HL-60 (cell line): ENCODE measurements at regions not wholly inside any gene's neighbourhood (a gene's known extent, or its start where the extent isn't known, plus 50 kb on each side); places are given as distances from the start of the nearest gene placed in this dataset.

Source experiments
- GABPA ChIP-seq: IDR thresholded peaks from 2 replicates; pipeline ENCODE4 v1.6.1; 2012; ENCODE audit warnings: low read depth
- POLR2AphosphoS5 ChIP-seq: IDR thresholded peaks from 2 replicates; pipeline ENCODE4 v1.6.1; 2012; ENCODE audit warnings: low read depth
- TF ChIP-seq, protein P1 (sequence below): IDR thresholded peaks from one replicate; pipeline ENCODE4 v1.5.1; 2011; ENCODE audit warnings: low read length, control low read depth, inconsistent platforms; ENCODE audit not compliant: insufficient read depth
- TF ChIP-seq, protein P2 (sequence below): IDR thresholded peaks from 2 replicates; pipeline ENCODE4 v1.6.1; 2012; ENCODE audit warnings: low read depth; ENCODE audit not compliant: insufficient replicate concordance

DNA sequence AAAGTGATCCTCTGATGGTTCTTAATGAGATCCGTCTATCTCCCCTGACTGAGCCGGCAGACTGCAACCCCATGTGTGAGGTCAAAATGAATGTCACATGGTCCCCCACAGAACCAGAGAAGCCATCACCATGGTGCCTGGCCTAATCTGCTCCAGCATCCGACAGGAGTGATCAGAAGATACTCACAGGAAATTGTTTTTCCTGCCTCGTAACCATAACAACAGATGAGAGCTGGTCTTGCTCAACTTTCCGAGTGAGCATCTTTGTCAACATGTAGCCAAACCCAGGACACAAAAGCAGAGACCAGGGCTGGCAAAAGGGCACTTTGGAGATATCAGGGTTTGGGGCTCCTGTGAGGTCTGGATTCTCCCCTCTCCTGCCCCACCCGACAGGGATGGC is 72.1 kb upstream of the C14orf180 start:
- TF ChIP-seq, protein P1, sequence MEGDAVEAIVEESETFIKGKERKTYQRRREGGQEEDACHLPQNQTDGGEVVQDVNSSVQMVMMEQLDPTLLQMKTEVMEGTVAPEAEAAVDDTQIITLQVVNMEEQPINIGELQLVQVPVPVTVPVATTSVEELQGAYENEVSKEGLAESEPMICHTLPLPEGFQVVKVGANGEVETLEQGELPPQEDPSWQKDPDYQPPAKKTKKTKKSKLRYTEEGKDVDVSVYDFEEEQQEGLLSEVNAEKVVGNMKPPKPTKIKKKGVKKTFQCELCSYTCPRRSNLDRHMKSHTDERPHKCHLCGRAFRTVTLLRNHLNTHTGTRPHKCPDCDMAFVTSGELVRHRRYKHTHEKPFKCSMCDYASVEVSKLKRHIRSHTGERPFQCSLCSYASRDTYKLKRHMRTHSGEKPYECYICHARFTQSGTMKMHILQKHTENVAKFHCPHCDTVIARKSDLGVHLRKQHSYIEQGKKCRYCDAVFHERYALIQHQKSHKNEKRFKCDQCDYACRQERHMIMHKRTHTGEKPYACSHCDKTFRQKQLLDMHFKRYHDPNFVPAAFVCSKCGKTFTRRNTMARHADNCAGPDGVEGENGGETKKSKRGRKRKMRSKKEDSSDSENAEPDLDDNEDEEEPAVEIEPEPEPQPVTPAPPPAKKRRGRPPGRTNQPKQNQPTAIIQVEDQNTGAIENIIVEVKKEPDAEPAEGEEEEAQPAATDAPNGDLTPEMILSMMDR, result no peak
- no peak for TF ChIP-seq POLR2AphosphoS5
- no peak for TF ChIP-seq GABPA
- TF ChIP-seq, protein P2, sequence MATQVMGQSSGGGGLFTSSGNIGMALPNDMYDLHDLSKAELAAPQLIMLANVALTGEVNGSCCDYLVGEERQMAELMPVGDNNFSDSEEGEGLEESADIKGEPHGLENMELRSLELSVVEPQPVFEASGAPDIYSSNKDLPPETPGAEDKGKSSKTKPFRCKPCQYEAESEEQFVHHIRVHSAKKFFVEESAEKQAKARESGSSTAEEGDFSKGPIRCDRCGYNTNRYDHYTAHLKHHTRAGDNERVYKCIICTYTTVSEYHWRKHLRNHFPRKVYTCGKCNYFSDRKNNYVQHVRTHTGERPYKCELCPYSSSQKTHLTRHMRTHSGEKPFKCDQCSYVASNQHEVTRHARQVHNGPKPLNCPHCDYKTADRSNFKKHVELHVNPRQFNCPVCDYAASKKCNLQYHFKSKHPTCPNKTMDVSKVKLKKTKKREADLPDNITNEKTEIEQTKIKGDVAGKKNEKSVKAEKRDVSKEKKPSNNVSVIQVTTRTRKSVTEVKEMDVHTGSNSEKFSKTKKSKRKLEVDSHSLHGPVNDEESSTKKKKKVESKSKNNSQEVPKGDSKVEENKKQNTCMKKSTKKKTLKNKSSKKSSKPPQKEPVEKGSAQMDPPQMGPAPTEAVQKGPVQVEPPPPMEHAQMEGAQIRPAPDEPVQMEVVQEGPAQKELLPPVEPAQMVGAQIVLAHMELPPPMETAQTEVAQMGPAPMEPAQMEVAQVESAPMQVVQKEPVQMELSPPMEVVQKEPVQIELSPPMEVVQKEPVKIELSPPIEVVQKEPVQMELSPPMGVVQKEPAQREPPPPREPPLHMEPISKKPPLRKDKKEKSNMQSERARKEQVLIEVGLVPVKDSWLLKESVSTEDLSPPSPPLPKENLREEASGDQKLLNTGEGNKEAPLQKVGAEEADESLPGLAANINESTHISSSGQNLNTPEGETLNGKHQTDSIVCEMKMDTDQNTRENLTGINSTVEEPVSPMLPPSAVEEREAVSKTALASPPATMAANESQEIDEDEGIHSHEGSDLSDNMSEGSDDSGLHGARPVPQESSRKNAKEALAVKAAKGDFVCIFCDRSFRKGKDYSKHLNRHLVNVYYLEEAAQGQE, result no peak
